ENCODE measurements at regions not wholly inside any gene's neighbourhood (a gene's known extent, or its start where the extent isn't known, plus 50 kb on each side); places are given as distances from the start of the nearest gene placed in this dataset.

GRCh38 chr5:65084795-65085515 lies 316.2 kb downstream of the CWC27 start:
- TF ChIP-seq, protein P1, sequence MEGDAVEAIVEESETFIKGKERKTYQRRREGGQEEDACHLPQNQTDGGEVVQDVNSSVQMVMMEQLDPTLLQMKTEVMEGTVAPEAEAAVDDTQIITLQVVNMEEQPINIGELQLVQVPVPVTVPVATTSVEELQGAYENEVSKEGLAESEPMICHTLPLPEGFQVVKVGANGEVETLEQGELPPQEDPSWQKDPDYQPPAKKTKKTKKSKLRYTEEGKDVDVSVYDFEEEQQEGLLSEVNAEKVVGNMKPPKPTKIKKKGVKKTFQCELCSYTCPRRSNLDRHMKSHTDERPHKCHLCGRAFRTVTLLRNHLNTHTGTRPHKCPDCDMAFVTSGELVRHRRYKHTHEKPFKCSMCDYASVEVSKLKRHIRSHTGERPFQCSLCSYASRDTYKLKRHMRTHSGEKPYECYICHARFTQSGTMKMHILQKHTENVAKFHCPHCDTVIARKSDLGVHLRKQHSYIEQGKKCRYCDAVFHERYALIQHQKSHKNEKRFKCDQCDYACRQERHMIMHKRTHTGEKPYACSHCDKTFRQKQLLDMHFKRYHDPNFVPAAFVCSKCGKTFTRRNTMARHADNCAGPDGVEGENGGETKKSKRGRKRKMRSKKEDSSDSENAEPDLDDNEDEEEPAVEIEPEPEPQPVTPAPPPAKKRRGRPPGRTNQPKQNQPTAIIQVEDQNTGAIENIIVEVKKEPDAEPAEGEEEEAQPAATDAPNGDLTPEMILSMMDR (IDR thresholded peaks at IDR 0.05; ENCODE audit: low read depth, low read length) = no peak
- TF ChIP-seq MYC (IDR thresholded peaks at IDR 0.05; ENCODE audit: low read depth, low read length) = no peak
- no peak for TF ChIP-seq POLR2A (IDR thresholded peaks at IDR 0.05; ENCODE audit: extremely low read depth, insufficient read length)
- no peak for TF ChIP-seq MAX (IDR thresholded peaks at IDR 0.05; ENCODE audit: low read depth, low read length)
